ENCODE measurements at regions not wholly inside any gene's neighbourhood (a gene's known extent, or its start where the extent isn't known, plus 50 kb on each side); places are given as distances from the start of the nearest gene placed in this dataset.

DNA sequence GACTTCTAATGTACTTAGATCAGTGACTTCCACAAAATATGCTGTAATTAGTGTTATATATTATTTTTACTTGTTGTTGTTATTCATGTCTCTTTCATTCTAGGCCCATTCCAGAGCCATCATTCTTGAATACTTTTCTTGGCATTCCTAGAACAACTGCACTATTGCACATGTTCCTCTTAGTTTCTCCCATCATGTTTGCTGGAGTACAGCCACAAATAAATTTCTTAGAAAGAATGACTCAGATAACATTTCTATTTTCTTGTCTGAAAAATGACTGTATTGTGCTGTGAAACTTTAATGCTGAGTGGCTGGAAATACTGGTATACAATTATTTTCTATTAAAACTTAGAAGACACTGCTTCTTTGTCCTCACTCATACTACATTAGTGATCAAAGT is 651.0 kb upstream of the STEAP1 start:
- intact Hi-C loops (cut with micrococcal nuclease): no loop called here
- Histone ChIP-seq H2AFZ (ENCODE audit: low read depth, low read length) (no peak overlapping the region), H3K4me2 (ENCODE audit: insufficient read depth, low read length) (no peak overlapping the region), H3K9me1 (ENCODE audit: control insufficient read depth, insufficient read depth, low read length) (no peaks in the 10 kb centered on the region), H3K27ac (ENCODE audit: extremely low read depth, low read depth, low read length) (no peak overlapping the region), H3K9ac (ENCODE audit: insufficient read depth in 1 of 2, low read depth in 2 of 2, low read length in 2 of 2) (no peak overlapping the region), H4K20me1 (replicated peaks; ENCODE audit: control insufficient read depth, insufficient read depth, low read length) (no peaks in the 10 kb centered on the region), H3K27me3 (ENCODE audit: control insufficient read depth in 2 of 2, insufficient read depth in 2 of 2, low read length in 2 of 2) (no peaks in the 10 kb centered on the region), H3K36me3 (ENCODE audit: control insufficient read depth, insufficient read depth, low read length) (no peaks in the 10 kb centered on the region), H3K9me3 (replicated peaks; ENCODE audit: control insufficient read depth, insufficient read depth, low read depth, low read length) (no peaks in the 10 kb centered on the region; the same call in 1 of the 2 replicates), H3K79me2 (ENCODE audit: control insufficient read depth, insufficient read depth, low read length) (no peaks in the 10 kb centered on the region), H3K4me1 (replicated peaks in 1 of 2; ENCODE audit: control insufficient read depth in 2 of 2, insufficient read depth in 2 of 2, low read length in 2 of 2) (no peaks in the 10 kb centered on the region), H3K4me3 (no peak overlapping the region)
- DNase-seq (ENCODE audit: extremely low read depth in 1 of 4, low spot score in 3 of 4): no peak
- ChIA-PET POLR2A (no interaction called here), CTCF (ENCODE audit: low intra/inter-chr PET ratio) (no interaction called here)
- no TSS peak for BruUV-seq (replicated peaks)
- in situ Hi-C loops (cut with MboI): no loop called here
- no peak for FAIRE-seq
- no peak for ATAC-seq
- TF ChIP-seq HMG20B (CRISPR knock-in tag; IDR thresholded peaks at IDR 0.05) (no peak), ZBTB26 (CRISPR knock-in tag; IDR thresholded peaks at IDR 0.05) (no peak), CXXC5 (CRISPR knock-in tag; IDR thresholded peaks at IDR 0.05) (no peak), RCOR1 (IDR thresholded peaks at IDR 0.05; ENCODE audit: borderline replicate concordance in 1 of 2, low read depth in 2 of 2, low read length in 2 of 2) (no peak), ZNF197 (CRISPR knock-in tag; IDR thresholded peaks at IDR 0.05; ENCODE audit: low read depth) (no peak), DNMT1 (IDR thresholded peaks at IDR 0.05) (no peak), ARHGAP35 (IDR thresholded peaks at IDR 0.05; ENCODE audit: partially characterized antibody) (no peak), ZSCAN29 (IDR thresholded peaks at IDR 0.05) (no peak), NFATC3 (IDR thresholded peaks at IDR 0.05) (no peak), ZFP91 (CRISPR knock-in tag; IDR thresholded peaks at IDR 0.05) (no peak), SUPT5H (IDR thresholded peaks at IDR 0.05) (no peak), MTA2 (IDR thresholded peaks at IDR 0.05; ENCODE audit: low read depth) (no peak), HDAC1 (IDR thresholded peaks at IDR 0.05) (no peak), ATF4 (CRISPR knock-in tag; IDR thresholded peaks at IDR 0.05) (no peak), CHCHD3 (CRISPR knock-in tag; IDR thresholded peaks at IDR 0.05) (no peak), ZNF224 (CRISPR knock-in tag; IDR thresholded peaks at IDR 0.05) (no peak)
- TF ChIP-seq, protein P1, sequence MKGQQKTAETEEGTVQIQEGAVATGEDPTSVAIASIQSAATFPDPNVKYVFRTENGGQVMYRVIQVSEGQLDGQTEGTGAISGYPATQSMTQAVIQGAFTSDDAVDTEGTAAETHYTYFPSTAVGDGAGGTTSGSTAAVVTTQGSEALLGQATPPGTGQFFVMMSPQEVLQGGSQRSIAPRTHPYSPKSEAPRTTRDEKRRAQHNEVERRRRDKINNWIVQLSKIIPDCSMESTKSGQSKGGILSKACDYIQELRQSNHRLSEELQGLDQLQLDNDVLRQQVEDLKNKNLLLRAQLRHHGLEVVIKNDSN (CRISPR knock-in tag; IDR thresholded peaks at IDR 0.05): no peak
- TF ChIP-seq, protein P2, sequence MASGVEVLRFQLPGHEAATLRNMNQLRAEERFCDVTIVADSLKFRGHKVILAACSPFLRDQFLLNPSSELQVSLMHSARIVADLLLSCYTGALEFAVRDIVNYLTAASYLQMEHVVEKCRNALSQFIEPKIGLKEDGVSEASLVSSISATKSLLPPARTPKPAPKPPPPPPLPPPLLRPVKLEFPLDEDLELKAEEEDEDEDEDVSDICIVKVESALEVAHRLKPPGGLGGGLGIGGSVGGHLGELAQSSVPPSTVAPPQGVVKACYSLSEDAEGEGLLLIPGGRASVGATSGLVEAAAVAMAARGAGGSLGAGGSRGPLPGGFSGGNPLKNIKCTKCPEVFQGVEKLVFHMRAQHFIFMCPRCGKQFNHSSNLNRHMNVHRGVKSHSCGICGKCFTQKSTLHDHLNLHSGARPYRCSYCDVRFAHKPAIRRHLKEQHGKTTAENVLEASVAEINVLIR (CRISPR knock-in tag; IDR thresholded peaks at IDR 0.05): no peak
- TF ChIP-seq, protein P3, sequence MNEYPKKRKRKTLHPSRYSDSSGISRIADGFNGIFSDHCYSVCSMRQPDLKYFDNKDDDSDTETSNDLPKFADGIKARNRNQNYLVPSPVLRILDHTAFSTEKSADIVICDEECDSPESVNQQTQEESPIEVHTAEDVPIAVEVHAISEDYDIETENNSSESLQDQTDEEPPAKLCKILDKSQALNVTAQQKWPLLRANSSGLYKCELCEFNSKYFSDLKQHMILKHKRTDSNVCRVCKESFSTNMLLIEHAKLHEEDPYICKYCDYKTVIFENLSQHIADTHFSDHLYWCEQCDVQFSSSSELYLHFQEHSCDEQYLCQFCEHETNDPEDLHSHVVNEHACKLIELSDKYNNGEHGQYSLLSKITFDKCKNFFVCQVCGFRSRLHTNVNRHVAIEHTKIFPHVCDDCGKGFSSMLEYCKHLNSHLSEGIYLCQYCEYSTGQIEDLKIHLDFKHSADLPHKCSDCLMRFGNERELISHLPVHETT (CRISPR knock-in tag; conservative IDR thresholded peaks at IDR 0.05 in 1 of 2, IDR thresholded peaks at IDR 0.05 in 1 of 2): no peak

Data from K562 (cell line).